Fibroblast of skin of left quadriceps (primary cell): ENCODE measurements at regions not wholly inside any gene's neighbourhood (a gene's known extent, or its start where the extent isn't known, plus 50 kb on each side); places are given as distances from the start of the nearest gene placed in this dataset.

ENCODE experiments used
- DNase-seq, 2 experiments: peaks; one replicate each; pipeline ENCODE4 v3.0.0-alpha.2; 2013; ENCODE audit warnings: low read depth in 2 of 2

- no peak for DNase-seq
These were observed 83.1 kb upstream of the FNDC3B start for GRCh38 chr3:171956181-171956683.

- no peak for DNase-seq
These were observed 82.7 kb upstream of the FNDC3B start for GRCh38 chr3:171956705-171957104.

DNA sequence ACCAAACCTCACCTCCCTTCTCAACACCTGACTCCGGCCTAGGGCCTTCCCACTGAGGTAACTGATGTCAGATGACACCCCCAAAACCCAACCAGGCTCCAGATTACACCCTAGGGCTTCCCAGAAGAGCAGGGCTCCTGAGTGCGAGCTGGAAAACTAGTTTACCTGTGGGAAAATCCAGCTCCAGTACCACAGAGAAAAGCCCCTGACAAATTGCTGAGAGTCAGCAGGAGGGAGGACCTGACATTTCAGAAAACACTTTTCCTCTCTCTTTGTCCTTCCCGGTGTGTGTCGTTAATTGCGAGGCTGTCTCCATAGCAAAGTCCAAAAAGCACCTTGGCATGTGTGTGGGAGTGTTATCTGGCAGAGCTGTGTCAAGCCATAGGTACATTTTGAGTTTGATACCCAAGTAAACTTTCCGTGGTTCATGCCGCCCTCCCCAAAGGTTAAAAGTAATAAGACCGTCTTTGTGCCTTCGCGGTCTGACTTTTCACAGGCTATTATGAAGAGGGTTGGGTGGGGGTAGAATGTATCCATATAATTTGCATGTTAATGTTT, 79.8 kb upstream of the FNDC3B start:
- no peak for DNase-seq

DNA sequence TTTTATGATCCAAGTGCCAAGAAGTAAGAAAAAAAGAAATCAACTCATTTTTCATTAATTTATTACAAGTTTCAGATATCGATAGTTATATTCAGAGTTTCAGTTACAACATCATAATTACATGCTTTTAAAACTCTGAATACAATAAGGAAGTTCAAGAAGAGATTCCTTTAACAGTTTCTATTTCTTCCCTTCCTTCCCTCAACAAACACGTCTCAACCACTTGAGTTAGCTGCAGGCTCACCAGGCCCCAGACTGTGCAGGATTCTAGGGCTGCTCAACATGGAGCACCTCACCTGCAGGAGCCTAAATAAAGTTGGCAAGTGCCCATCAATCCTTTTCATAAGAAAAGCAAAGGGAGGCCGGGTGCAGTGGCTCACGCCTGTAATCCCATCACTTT, 79.2 kb upstream of the FNDC3B start:
- no peak for DNase-seq

GRCh38 chr3:171962137-171962720, 77.1 kb upstream of the FNDC3B start:
- DNase-seq, result no peak

- no peak for DNase-seq
These were observed 75.8 kb upstream of the FNDC3B start for GRCh38 chr3:171963546-171963945.

DNA sequence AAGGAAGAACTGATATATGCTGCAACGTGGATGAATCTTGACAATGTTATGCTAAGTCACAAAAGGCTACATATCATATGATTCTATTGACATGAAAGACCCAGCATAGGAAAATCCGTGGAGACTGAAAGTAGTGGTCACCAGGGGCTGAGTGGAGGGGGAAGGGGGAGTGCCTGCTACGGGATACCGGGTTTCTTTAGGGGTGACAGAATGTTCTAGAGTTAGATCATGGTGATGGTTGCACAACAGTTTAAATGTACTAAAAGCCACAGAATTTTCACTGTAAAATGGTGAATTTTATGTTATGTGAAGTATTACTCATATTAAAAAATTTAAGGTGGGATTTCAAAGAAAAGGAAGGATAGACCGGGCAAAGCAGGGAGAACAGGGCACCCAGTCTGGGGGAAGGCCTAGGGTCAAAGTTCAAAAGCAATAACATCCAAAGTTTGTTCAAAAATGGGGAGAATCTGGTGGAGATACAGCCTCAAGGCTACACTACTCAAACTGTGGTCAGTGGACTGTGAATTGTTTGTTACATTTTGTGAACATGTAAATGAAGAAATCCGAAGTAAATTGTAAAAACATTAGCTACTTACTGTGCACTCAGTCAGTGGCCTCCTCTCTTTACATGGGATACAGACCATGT, 74.2 kb upstream of the FNDC3B start:
- DNase-seq, result no peak

GRCh38 chr3:171966533-171967136, 72.7 kb upstream of the FNDC3B start:
- DNase-seq, result no peak

- DNase-seq, result peak; percentile 90 to 92
These were observed 72.1 kb upstream of the FNDC3B start for GRCh38 chr3:171967137-171967783.

DNA sequence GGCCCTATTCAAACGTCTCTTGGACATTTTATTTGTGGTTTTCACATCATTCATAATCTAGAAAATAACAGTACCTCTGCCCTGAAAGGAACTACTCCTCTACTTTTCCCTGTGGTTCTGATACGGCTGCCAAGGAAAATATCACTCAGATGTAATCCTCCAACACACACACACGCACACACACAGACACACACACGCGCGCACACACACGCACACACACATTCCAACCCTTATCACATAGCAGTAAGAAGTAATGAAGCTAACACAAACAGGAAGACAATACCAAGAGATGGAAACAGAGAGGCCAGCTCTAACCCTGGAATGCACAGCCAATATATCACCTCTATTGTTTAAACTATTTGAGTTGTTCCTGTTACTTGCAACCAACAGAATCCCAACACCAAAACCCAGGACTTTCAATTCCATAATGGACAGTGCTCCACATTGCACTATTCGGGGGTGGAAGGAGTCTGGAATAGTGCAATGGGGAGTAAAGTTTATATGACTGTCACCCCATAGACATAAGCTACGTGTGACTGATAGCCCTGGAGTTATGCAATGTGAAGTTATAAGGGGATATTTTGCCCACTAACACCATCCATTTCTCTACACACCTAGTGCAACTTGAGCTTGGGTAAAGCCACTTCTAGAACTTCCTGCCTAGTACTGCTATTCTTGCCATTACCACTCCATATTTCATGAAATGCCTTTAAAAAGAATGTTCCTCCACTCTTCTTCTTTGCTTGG, 71.3 kb upstream of the FNDC3B start:
- peak; percentile 69 to 71 for DNase-seq

GRCh38 chr3:171970301-171970788, 69.0 kb upstream of the FNDC3B start:
- DNase-seq, result no peak

GRCh38 chr3:171971919-171972514, 67.4 kb upstream of the FNDC3B start:
- DNase-seq, result no peak

DNA sequence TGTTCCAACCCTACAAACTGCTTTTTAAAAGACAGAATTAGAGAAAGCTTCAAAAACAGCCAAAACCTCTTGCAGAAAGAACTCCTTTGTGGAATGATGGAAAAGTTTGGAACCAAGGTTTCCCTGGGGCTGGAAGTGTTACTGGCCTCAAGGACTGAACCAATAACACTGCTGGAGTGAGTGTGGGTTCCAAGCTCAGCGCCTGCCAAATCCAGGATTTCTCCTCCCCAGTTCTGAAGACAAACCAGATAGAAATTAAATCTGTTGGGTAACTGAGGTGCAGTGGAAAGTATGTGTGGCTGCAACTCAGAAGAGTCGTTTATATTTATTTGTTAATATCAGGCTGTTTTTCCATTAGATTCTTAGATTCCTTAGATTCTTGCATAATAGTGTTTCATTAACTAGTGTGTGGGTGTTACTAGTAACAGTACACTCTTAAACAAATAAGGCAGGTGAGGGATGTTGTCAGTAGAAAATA, 66.5 kb upstream of the FNDC3B start:
- DNase-seq, result no peak

GRCh38 chr3:171974986-171975837, 64.2 kb upstream of the FNDC3B start:
- no peak for DNase-seq

DNA sequence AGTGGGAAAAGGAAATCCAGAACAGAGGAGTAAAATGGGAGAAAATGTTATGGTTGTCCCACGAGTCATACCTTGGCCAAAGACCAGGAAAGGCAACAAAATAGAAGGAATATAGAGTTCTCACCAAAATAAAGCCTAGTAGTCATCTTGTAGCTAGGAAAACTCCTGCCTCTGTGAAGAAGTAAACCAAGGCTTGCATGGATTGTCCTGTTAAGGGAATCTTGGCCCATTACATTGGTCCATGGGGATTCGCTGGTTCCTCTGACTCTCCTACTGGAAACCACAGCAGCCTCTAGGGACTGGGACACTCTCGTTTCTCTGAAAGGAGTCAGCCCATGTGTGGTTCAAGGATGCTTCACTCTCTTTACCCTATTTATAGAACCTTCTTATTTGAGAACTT, 62.9 kb upstream of the FNDC3B start:
- DNase-seq, result no peak

GRCh38 chr3:171977441-171977840, 61.9 kb upstream of the FNDC3B start:
- no peak for DNase-seq

GRCh38 chr3:171977860-171978259, 61.5 kb upstream of the FNDC3B start:
- DNase-seq, result no peak

DNA sequence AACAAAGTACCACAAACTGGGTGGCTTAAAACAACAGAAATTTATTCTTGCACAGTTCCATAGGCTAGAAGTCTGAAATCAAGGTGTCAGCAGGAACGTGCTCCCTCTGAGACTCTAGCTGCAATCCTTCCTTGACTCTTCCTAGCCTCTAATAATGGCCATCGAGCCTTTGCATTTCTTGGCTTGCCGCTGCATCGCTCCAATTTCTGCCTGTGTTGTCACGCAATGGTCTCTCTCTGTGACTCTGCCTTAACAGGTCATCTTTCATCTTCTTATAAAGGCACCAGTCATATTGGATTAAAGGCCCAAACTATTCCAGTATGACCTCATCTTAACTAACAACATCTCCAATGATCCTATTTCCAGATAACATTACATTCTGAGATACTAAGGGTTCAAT, 61.0 kb upstream of the FNDC3B start:
- DNase-seq, result no peak

DNA sequence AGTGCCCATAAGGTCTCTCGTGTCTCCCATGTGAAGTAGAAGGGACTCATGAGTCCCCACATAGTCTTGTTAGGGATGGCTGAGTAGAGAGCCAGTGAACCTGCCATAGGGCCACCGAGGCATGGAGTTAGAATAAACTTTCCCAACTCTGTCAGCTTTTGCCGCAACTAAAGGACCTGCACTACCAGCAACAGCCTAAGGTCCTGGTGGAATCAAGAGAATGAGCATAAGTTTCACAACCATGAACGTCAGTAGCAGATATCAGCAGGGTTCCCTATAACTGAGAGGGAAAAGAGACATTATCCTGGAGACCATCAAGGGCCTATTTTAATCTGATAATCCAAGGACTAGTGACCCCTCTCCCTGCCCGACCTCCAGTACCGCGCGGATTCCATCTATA, 60.3 kb upstream of the FNDC3B start:
- no peak for DNase-seq
